Stomach (tissue), 4 donors: ENCODE measurements at regions not wholly inside any gene's neighbourhood (a gene's known extent, or its start where the extent isn't known, plus 50 kb on each side); places are given as distances from the start of the nearest gene placed in this dataset.

ENCODE experiments used
- EP300 ChIP-seq: sonication (generic); formaldehyde crosslinking; IDR thresholded peaks from one replicate; pipeline ENCODE4 v1.6.1; 2017; ENCODE audit warnings: antibody characterized with exemption
- POLR2A ChIP-seq, 4 donors: fragments of 450-650 bp; IDR thresholded peaks; one replicate each; pipeline ENCODE4 v1.6.1; 2016; ENCODE audit warnings: antibody characterized with exemption in 4 of 4, control low read depth in 2 of 4, mild to moderate bottlenecking in 1 of 4, moderate library complexity in 1 of 4
- POLR2AphosphoS5 ChIP-seq, 3 donors: sonication (generic); formaldehyde crosslinking; IDR thresholded peaks; one replicate each; pipeline ENCODE4 v1.6.1; 2016; ENCODE audit warnings: antibody characterized with exemption in 3 of 3
- TF ChIP-seq, protein P1 (sequence below), 7 experiments: fragments of 450-650 bp in 4 of 7; fragments of 200-600 bp in 3 of 7; sonication (generic) in 3 of 7; IDR thresholded peaks; one replicate each; pipeline ENCODE4 v1.5.1; 2016 to 2019; ENCODE audit warnings: antibody characterized with exemption in 7 of 7, control low read depth in 2 of 7, mild to moderate bottlenecking in 1 of 7

DNA sequence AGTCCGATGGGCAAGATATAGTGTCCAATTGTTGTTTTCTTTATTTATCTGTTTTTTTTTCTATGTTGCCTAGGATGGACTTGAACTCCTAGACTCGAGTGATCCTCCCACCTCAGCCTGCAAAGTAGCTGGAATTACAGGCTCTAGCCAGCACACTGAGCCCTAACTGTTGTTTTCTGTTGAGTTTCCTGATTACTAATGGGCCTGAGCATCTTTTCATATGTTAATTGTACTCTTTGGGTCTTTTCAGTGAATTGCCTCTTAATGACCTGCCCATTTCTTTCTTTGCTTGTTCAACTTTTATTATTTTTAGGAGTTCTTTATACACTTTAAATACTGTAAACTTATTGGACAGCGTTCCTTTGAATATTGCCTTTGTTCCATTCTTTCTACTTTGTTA is 213.0 kb downstream of the HS3ST3B1 start:
- TF ChIP-seq POLR2AphosphoS5 (IDR thresholded peaks at IDR 0.05) (no peak), POLR2A (IDR thresholded peaks at IDR 0.05) (no peak), EP300 (no peak)
- TF ChIP-seq, protein P1, sequence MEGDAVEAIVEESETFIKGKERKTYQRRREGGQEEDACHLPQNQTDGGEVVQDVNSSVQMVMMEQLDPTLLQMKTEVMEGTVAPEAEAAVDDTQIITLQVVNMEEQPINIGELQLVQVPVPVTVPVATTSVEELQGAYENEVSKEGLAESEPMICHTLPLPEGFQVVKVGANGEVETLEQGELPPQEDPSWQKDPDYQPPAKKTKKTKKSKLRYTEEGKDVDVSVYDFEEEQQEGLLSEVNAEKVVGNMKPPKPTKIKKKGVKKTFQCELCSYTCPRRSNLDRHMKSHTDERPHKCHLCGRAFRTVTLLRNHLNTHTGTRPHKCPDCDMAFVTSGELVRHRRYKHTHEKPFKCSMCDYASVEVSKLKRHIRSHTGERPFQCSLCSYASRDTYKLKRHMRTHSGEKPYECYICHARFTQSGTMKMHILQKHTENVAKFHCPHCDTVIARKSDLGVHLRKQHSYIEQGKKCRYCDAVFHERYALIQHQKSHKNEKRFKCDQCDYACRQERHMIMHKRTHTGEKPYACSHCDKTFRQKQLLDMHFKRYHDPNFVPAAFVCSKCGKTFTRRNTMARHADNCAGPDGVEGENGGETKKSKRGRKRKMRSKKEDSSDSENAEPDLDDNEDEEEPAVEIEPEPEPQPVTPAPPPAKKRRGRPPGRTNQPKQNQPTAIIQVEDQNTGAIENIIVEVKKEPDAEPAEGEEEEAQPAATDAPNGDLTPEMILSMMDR (IDR thresholded peaks at IDR 0.05): no peak
